HCT116 (cell line): ENCODE measurements at regions not wholly inside any gene's neighbourhood (a gene's known extent, or its start where the extent isn't known, plus 50 kb on each side); places are given as distances from the start of the nearest gene placed in this dataset.
A peak's percentile ranks its signal among the peaks of the same experiment; 100 is the strongest.

Experiments
- ATAC-seq: fragments of 200-7000 bp; cut with Tn5 transposase; 2 replicates; pipeline ENCODE4 v1.9.1; 2020; ENCODE audit warnings: mild to moderate bottlenecking, moderate library complexity
- BruUV-seq: library from RNA; stranded (reverse); fragments of 400-500 nt; replicated peaks from 2 replicates; lab custom pipeline; 2021; lab: Mats Ljungman, UMichigan
- CTCF ChIA-PET: fragments of 300-600 bp; sonication (Branson Sonifier 250); formaldehyde crosslinking; loops from one replicate; lab custom pipeline; 2021; ENCODE audit warnings: antibody characterized with exemption; lab: Charles Lee
- POLR2A ChIA-PET: fragments of 300-600, 350-600 bp; sonication (Branson Sonifier 250); formaldehyde crosslinking; loops from one replicate; lab custom pipeline; 2021; ENCODE audit warnings: antibody characterized with exemption; lab: Charles Lee
- RAD21 ChIA-PET, 2 experiments: fragments of 300-600 bp; sonication (Branson Sonifier 250); formaldehyde crosslinking; loops; one replicate each; lab custom pipeline; 2023; ENCODE audit warnings: low total read pairs in 2 of 2; ENCODE audit not compliant: uncharacterized antibody in 2 of 2, unreplicated experiment in 2 of 2, low non-redundant PET in 1 of 2; lab: Charles Lee
- DNase-seq: peaks from one replicate; pipeline ENCODE4 v3.0.0-alpha.2; 2010; ENCODE audit warnings: low read depth, low spot score
- H2AFZ ChIP-seq: fragments of 200-600 bp; shearing (Covaris generic), sonication (generic); 2 replicates; pipeline ENCODE4 v1.6.1; 2017; ENCODE audit warnings: low read depth, mixed run types, mixed read lengths, antibody characterized with exemption, low read length; ENCODE audit not compliant: poor library complexity, severe bottlenecking
- H3K27ac ChIP-seq: 2 replicates; pipeline ENCODE4 v1.5.1; 2012; ENCODE audit warnings: low read depth, low read length
- H3K27me3 ChIP-seq: fragments of 200-600 bp; sonication (generic); 2 replicates; pipeline ENCODE4 v1.6.1; 2016; ENCODE audit warnings: mixed run types, low read length, mixed read lengths; ENCODE audit not compliant: insufficient read depth
- H3K36me3 ChIP-seq, 2 experiments: fragments of 200-500 bp in 1 of 2; fragments of 200-600 bp in 1 of 2; sonication (Bioruptor generic) in 1 of 2; sonication (generic) in 1 of 2; 2 replicates each; pipeline versions ENCODE4 v1.5.1 to v1.6.1; 2014 to 2016; ENCODE audit warnings: low read length in 2 of 2, inconsistent platforms in 1 of 2, mixed read lengths in 1 of 2, mixed run types in 1 of 2; ENCODE audit not compliant: insufficient read depth in 2 of 2, control insufficient read depth in 1 of 2
- H3K4me1 ChIP-seq, 2 experiments: fragments of 200-600 bp in 1 of 2; sonication (generic) in 1 of 2; 2 replicates each; pipeline versions ENCODE4 v1.5.1 to v1.6.1; 2012 to 2017; ENCODE audit warnings: low read length in 2 of 2, inconsistent platforms in 1 of 2, mild to moderate bottlenecking in 1 of 2, mixed read lengths in 1 of 2, mixed run types in 1 of 2, moderate library complexity in 1 of 2; ENCODE audit not compliant: insufficient read depth in 2 of 2, control insufficient read depth in 1 of 2
- H3K4me2 ChIP-seq: fragments of 200-600 bp; sonication (generic); 2 replicates; pipeline ENCODE4 v1.6.1; 2017; ENCODE audit warnings: mixed run types, low read length, mixed read lengths
- H3K4me3 ChIP-seq, 2 experiments: fragments of 200-600 bp in 1 of 2; sonication (generic) in 1 of 2; replicated peaks in 1 of 2; 2 replicates each; pipeline ENCODE4 v1.5.1; 2011 to 2016; ENCODE audit warnings: low read length in 2 of 2, control low read depth in 1 of 2, low read depth in 1 of 2, mild to moderate bottlenecking in 1 of 2, mixed read lengths in 1 of 2, mixed run types in 1 of 2
- H3K79me2 ChIP-seq: fragments of 200-600 bp; sonication (generic); 2 replicates; pipeline ENCODE4 v1.6.1; 2017; ENCODE audit warnings: mild to moderate bottlenecking, mixed run types, low read length, moderate library complexity, mixed read lengths; ENCODE audit not compliant: insufficient read depth
- H3K9ac ChIP-seq: fragments of 200-600 bp; sonication (generic); 2 replicates; pipeline ENCODE4 v1.6.1; 2016; ENCODE audit warnings: low read length, mixed read lengths
- H3K9me2 ChIP-seq: fragments of 200-600 bp; sonication (generic), shearing (Covaris generic); 2 replicates; pipeline ENCODE4 v1.6.1; 2017; ENCODE audit warnings: mixed run types, mild to moderate bottlenecking, moderate library complexity; ENCODE audit not compliant: insufficient read depth
- H3K9me3 ChIP-seq, 2 experiments: fragments of 200-500 bp in 1 of 2; fragments of 200-600 bp in 1 of 2; sonication (Bioruptor generic) in 1 of 2; sonication (generic) in 1 of 2; 2 replicates each; pipeline ENCODE4 v1.6.1; 2014 to 2017; ENCODE audit warnings: low read length in 2 of 2, mixed read lengths in 2 of 2, inconsistent platforms in 1 of 2, low read depth in 1 of 2, mild to moderate bottlenecking in 1 of 2, mixed run types in 1 of 2, moderate library complexity in 1 of 2; ENCODE audit not compliant: control insufficient read depth in 1 of 2, insufficient read depth in 1 of 2
- H4K20me1 ChIP-seq: fragments of 200-600 bp; sonication (generic), shearing (Covaris generic); 2 replicates; pipeline ENCODE4 v1.6.1; 2017; ENCODE audit warnings: mixed run types, mild to moderate bottlenecking, moderate library complexity; ENCODE audit not compliant: insufficient read depth
- CBX3 ChIP-seq: IDR thresholded peaks from 2 replicates; pipeline ENCODE4 v1.6.1; 2012; ENCODE audit warnings: low read depth
- CEBPB ChIP-seq: IDR thresholded peaks from 2 replicates; pipeline ENCODE4 v1.6.1; 2012; ENCODE audit warnings: low read depth
- EGR1 ChIP-seq: IDR thresholded peaks from 2 replicates; pipeline ENCODE4 v1.6.1; 2012; ENCODE audit warnings: low read depth
- EZH2 ChIP-seq: fragments of 200-600 bp; sonication (generic); IDR thresholded peaks from 2 replicates; pipeline ENCODE4 v1.6.1; 2017; ENCODE audit warnings: antibody characterized with exemption, mixed run types
- JUND ChIP-seq: IDR thresholded peaks from 2 replicates; pipeline ENCODE4 v1.6.1; 2012
- POLR2A ChIP-seq: IDR thresholded peaks from 2 replicates; pipeline ENCODE4 v1.7.0; 2011; ENCODE audit warnings: borderline replicate concordance; ENCODE audit not compliant: insufficient read depth, insufficient read length; ENCODE audit errors: extremely low read depth
- POLR2AphosphoS5 ChIP-seq: IDR thresholded peaks from 2 replicates; pipeline ENCODE4 v1.6.1; 2011; ENCODE audit warnings: mild to moderate bottlenecking, low read depth, low read length, moderate library complexity
- SIN3A ChIP-seq: IDR thresholded peaks from 2 replicates; pipeline ENCODE4 v1.6.1; 2012; ENCODE audit warnings: low read depth
- SRF ChIP-seq: IDR thresholded peaks from 2 replicates; pipeline ENCODE4 v1.6.1; 2012; ENCODE audit warnings: low read depth
- TCF7L2 ChIP-seq: IDR thresholded peaks from 2 replicates; pipeline ENCODE4 v1.7.0; 2011; ENCODE audit warnings: borderline replicate concordance, inconsistent platforms; ENCODE audit not compliant: insufficient read depth, insufficient read length; ENCODE audit errors: extremely low read depth
- YY1 ChIP-seq: IDR thresholded peaks from 2 replicates; pipeline ENCODE4 v1.6.1; 2011; ENCODE audit warnings: low read length, low read depth, moderate library complexity, mild to moderate bottlenecking; ENCODE audit not compliant: insufficient replicate concordance; ENCODE audit errors: extremely low read depth
- intact Hi-C: fragments of 100-400 bp; cut with micrococcal nuclease; formaldehyde crosslinking; loops from 2 replicates; pipeline ENCODE4 v1.10.0; 2022
- TF ChIP-seq, protein P1 (sequence below): IDR thresholded peaks from 2 replicates; pipeline ENCODE4 v1.6.1; 2012
- TF ChIP-seq, protein P2 (sequence below): IDR thresholded peaks from 2 replicates; pipeline ENCODE4 v1.6.1; 2012
- TF ChIP-seq, protein P3 (sequence below): IDR thresholded peaks from 2 replicates; pipeline ENCODE4 v1.6.1; 2012; ENCODE audit warnings: low read depth
- TF ChIP-seq, protein P4 (sequence below), 3 experiments: fragments of 200-600 bp in 1 of 3; sonication (generic) in 1 of 3; IDR thresholded peaks in 2 of 3; conservative IDR thresholded peaks in 1 of 3; 2 replicates each; pipeline ENCODE4 v1.5.1; 2012 to 2017; ENCODE audit warnings: low read depth in 2 of 3, low read length in 2 of 3, antibody characterized with exemption in 1 of 3, borderline replicate concordance in 1 of 3, control low read depth in 1 of 3, mild to moderate bottlenecking in 1 of 3, mixed read lengths in 1 of 3, mixed run types in 1 of 3, moderate library complexity in 1 of 3; ENCODE audit not compliant: insufficient read depth in 1 of 3

DNA sequence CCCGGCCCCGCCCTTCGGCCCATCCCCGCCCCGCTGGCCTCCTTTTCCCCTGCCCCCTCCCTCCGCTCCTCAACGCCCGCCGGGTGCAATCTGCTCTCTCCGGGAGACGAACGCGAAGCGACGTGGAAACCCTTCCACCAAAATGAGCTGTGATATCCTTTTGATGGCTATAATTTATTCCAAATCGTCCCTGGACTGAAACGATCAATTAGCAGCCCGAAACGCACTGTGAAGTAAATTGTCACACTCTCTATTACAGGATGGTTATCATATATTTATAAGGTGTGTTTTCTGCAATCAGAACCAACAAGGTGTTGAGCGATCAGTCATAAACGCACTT, 134.6 kb upstream of the BARHL2 start:
- Histone ChIP-seq H3K4me1 (peaks cover 0 to 15% of the 10 kb centered on the region in 2 experiments; a peak in 3 of 4 replicates), H2AFZ (peak overlapping the region; percentile 98), H3K4me2 (peak overlapping the region; percentile 97), H3K9me3 (no peaks in the 10 kb centered on the region), H3K9ac (no peak overlapping the region), H3K36me3 (no peaks in the 10 kb centered on the region), H3K79me2 (no peaks in the 10 kb centered on the region), H3K27me3 (no peaks in the 10 kb centered on the region), H4K20me1 (no peaks in the 10 kb centered on the region), H3K27ac (no peak overlapping the region), H3K4me3 (peak overlapping the region in 1 of 2 experiments; percentile 33; a peak in 2 of 4 replicates), H3K9me2 (no peaks in the 10 kb centered on the region)
- ATAC-seq, result no peak
- POLR2A ChIA-PET, result no interaction called here
- TF ChIP-seq TCF7L2 (no peak), POLR2A (no peak), EZH2 (no peak), CEBPB (no peak), SRF (no peak), JUND (no peak), CBX3 (no peak), YY1 (no peak), SIN3A (no peak), POLR2AphosphoS5 (no peak), EGR1 (no peak)
- TF ChIP-seq, protein P1, sequence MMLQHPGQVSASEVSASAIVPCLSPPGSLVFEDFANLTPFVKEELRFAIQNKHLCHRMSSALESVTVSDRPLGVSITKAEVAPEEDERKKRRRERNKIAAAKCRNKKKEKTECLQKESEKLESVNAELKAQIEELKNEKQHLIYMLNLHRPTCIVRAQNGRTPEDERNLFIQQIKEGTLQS, result no peak
- TF ChIP-seq, protein P2, sequence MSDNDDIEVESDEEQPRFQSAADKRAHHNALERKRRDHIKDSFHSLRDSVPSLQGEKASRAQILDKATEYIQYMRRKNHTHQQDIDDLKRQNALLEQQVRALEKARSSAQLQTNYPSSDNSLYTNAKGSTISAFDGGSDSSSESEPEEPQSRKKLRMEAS, result no peak
- TF ChIP-seq, protein P3, sequence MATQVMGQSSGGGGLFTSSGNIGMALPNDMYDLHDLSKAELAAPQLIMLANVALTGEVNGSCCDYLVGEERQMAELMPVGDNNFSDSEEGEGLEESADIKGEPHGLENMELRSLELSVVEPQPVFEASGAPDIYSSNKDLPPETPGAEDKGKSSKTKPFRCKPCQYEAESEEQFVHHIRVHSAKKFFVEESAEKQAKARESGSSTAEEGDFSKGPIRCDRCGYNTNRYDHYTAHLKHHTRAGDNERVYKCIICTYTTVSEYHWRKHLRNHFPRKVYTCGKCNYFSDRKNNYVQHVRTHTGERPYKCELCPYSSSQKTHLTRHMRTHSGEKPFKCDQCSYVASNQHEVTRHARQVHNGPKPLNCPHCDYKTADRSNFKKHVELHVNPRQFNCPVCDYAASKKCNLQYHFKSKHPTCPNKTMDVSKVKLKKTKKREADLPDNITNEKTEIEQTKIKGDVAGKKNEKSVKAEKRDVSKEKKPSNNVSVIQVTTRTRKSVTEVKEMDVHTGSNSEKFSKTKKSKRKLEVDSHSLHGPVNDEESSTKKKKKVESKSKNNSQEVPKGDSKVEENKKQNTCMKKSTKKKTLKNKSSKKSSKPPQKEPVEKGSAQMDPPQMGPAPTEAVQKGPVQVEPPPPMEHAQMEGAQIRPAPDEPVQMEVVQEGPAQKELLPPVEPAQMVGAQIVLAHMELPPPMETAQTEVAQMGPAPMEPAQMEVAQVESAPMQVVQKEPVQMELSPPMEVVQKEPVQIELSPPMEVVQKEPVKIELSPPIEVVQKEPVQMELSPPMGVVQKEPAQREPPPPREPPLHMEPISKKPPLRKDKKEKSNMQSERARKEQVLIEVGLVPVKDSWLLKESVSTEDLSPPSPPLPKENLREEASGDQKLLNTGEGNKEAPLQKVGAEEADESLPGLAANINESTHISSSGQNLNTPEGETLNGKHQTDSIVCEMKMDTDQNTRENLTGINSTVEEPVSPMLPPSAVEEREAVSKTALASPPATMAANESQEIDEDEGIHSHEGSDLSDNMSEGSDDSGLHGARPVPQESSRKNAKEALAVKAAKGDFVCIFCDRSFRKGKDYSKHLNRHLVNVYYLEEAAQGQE, result no peak
- TF ChIP-seq, protein P4, sequence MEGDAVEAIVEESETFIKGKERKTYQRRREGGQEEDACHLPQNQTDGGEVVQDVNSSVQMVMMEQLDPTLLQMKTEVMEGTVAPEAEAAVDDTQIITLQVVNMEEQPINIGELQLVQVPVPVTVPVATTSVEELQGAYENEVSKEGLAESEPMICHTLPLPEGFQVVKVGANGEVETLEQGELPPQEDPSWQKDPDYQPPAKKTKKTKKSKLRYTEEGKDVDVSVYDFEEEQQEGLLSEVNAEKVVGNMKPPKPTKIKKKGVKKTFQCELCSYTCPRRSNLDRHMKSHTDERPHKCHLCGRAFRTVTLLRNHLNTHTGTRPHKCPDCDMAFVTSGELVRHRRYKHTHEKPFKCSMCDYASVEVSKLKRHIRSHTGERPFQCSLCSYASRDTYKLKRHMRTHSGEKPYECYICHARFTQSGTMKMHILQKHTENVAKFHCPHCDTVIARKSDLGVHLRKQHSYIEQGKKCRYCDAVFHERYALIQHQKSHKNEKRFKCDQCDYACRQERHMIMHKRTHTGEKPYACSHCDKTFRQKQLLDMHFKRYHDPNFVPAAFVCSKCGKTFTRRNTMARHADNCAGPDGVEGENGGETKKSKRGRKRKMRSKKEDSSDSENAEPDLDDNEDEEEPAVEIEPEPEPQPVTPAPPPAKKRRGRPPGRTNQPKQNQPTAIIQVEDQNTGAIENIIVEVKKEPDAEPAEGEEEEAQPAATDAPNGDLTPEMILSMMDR (IDR thresholded peaks at IDR 0.05 in 2 of 3, conservative IDR thresholded peaks at IDR 0.05 in 1 of 3; ENCODE audit: borderline replicate concordance in 1 of 3, insufficient read depth in 1 of 3, low read depth in 2 of 3, low read length in 2 of 3), result no peak
- no peak for DNase-seq
- BruUV-seq, result no TSS peak
- intact Hi-C loops, result loop anchor here (1.0 kb wide), 1 partner anchor 130 kb away; no protein-coding TSS in a partner anchor
- RAD21 ChIA-PET, result no interaction called here
- CTCF ChIA-PET, result interaction anchor here (0.6 to 0.7 kb wide), 2 partner anchors 184 to 1089 kb away, joined by 3 read pairs; no protein-coding TSS in a partner anchor
